NCI-H2029 treated with DMSO at 0.1 percent for 48 hours (cell line): ENCODE measurements at regions not wholly inside any gene's neighbourhood (a gene's known extent, or its start where the extent isn't known, plus 50 kb on each side); places are given as distances from the start of the nearest gene placed in this dataset.

Experiments
- DNase-seq: peaks from one replicate; lab custom pipeline; 2025; lab: John Stamatoyannopoulos, UW

DNA sequence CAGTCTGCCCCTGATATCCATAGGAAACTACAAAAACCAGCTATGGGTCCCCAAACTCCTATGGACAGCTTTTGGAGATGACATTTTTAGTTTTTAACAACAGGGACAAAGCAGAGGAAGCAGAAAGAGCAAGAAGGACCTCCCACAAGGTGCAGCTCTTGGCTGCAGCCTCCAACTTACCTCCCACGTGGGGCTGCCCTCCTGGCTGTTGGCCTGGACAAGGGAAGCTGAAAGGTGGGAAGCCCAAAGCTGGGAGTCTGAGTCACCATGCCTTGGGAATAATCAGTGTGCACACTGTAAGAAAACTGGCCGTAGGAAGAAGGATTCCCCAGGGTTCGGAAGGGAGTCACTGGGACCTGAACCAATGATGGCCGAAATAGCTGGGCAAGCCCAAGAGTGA is 51.8 kb upstream of the PAX1 start:
- DNase-seq, result no peak

DNA sequence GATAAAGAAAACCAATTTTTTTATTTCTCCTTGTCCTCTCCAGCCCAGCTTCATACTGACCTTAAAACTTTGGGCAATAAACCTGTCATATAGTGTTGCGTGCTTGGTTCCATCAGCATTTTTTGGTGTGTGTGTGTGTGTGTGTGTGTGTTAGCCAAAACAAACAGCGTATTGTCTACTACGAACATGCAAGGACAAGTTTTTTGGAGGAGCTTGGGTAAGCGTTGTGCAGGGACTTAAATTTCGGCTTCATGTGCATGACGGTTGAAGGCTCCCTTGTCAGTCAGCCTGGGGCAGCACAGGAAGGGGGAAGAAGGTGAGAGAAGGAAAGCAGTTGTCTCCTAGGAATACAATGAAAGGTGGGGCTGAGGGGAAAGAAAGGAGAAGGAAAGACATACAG is 62.0 kb upstream of the PAX1 start:
- DNase-seq, result no peak

DNA sequence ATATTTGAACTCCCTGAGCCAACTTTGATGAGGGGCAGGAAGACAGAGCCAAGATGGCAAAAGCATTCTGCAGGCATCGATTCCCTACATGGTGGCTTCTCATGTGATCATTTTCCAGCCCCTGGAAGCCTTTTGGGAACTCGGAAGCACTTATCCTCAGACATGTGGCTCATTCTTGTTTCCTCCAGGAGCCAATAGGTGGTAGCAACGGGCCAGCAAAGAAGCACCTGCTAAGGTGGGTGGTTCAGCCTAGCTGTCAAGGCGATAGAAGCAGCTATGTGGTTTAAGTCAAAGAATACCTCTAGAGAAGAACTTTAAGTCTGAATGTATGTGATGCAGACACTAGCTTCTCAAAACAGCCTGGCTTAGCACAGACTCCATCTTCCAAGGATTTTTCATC is 64.9 kb upstream of the PAX1 start:
- peak; percentile 18 for DNase-seq

DNA sequence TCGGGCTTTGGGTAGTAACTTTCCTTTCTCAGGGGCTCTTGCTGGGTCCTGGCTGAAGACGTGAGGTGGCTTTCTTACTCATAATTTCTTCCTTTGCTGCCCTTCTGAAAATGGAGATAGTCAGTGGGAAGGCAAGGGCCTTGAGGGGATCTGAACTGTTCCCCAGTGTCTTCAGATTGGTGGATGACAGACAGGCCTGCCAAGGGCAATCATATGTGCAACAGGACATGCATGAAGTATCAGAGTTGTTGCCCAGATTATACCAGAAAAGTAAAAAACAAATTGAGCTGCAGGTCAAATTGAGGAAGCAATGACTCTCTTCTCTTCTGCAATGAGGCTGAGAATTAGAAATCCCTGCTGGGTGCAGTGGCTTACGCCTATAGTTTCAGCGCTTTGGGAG is 71.6 kb upstream of the PAX1 start:
- DNase-seq, result no peak

DNA sequence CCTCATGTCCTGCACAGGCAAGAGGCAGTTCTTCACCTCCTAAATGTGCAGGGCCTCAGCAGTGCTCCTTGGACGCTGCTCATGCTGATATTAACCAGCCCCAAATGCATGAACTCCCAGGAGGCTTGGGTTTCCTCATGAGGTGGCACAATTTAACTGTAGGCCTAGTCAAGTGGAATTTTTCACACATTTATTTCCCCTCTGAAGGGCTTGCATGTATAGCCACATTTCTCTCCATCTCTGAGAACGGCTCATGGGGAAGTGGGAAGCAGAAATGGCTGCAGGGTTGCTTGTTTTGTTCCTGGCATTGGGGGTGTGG is 72.8 kb upstream of the PAX1 start:
- no peak for DNase-seq

- DNase-seq, result no peak
Measured at GRCh38 chr20:21632031-21632734, 73.3 kb upstream of the PAX1 start.

DNA sequence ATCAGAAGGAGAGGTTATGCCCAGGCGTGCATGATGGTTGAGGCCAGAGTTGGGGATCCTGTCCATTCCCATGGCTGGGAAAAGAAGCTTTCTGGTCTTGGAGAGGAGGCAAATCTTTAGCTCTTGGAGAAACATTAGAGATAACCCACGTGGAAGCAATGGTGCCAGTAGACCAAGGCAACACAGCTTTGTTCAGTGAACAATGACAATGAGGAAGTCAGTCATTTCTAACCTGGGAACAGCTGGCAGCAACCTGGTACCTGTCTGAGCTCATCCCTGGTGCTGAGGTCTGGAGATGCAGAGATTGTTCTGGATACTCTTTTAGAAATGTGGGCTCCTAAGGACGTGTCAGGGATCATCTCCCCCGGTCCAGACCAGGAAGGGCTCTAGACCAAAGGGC is 76.7 kb upstream of the PAX1 start:
- DNase-seq, result no peak

DNA sequence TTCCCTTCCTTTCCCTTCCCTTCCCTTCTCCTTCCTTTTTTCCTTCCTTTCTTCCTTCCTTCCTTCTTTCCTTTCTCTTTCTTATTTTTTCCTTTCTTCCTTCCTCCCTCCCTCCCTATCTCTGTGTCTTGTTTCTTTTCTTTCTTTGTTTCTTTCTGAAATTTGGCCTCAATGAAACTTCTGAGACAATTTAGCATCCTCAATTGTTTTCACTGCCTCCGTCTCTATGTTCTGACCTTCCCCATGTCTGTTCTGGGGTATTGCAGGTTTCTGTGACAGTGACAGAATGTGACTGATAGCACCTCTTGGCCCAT is 81.7 kb upstream of the PAX1 start:
- no peak for DNase-seq

DNA sequence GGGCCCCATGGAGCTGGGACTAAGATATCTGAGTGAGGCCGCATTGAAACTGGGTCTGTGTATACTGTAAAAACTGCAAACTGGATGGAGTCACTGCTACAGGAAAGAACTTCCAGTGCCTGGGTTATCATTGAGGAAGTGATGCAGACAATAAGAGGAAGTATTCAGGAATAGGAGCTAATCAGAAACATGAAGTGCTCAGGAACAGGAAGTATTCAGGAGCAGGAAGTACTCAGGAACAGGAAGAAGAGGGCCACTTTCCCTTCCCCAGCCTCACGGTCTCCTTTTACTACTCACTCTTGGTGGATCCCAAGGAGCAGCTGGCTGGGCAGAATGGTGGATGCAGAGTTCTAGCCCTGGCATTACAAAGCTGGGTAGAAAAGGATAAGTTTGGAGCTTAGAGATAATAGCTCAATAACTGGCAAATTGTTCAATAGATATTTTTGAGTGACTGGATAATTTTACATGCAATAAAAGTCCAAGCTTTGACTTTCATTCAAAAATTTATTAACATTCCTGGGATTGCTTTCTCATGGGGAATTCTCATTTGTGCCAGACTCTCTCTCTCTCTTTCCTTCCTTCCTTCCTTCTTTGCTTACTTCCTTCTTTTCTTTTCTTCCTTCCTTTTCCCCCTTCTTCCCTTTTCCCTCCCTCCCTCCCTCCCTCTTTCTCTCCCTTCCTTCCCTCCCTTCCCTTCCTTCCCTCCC is 82.2 kb upstream of the PAX1 start:
- DNase-seq, result no peak

GRCh38 chr20:21622097-21622857 is 83.2 kb upstream of the PAX1 start:
- peak; percentile 24 for DNase-seq

DNA sequence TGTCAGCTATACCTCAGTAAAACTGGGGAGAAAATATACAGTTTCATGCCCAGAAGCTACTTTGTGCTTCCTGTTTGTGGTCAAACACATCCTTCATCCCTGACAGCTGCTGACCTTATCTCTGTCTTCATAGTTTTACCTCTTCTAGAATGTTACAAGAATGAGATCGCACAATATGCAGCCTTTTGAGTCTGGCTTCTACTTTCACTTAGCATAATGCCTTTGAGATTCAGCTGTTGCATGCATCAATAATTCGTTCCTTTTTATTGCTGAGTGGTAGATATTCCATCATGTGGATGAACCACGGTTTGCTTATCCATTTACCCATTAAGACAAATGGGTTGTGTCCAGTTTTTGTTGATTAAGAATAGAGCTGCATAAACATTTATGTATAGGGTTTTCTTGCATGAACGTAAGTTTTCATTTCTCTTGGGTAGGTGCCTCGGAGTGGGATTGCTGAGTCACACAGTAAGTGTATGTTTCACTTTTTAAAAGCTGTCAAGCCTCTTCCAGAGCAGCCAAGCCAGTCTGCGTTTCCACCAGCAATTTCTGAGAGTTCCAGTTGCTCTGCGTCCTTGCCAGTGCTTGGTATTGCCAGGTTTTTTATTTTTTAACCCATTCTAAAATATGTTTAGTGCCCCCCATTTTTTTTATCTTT is 86.6 kb upstream of the PAX1 start:
- DNase-seq, result no peak

DNA sequence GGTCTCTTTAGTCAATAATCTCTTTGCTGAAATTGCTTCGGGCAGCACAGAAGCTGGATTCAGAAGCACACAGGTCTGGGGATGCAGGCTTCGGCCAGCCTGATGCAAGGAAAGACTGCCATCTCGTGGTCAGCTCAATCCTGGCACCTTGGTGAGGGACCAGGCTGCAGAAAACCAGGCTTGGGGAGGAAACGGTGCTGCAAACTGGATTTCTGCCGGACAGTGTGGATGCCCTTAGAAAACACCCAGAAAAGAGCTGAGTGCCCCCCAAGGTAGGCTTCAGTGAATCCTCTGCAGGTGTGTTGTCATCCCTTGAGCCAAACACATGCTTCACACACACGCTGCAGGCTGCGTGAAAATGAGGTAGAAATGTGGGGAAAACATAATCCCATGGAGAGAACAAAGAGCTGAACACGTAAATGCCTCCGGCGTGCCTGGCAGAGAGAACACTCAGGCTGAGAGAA is 89.8 kb upstream of the PAX1 start:
- DNase-seq, result no peak

DNA sequence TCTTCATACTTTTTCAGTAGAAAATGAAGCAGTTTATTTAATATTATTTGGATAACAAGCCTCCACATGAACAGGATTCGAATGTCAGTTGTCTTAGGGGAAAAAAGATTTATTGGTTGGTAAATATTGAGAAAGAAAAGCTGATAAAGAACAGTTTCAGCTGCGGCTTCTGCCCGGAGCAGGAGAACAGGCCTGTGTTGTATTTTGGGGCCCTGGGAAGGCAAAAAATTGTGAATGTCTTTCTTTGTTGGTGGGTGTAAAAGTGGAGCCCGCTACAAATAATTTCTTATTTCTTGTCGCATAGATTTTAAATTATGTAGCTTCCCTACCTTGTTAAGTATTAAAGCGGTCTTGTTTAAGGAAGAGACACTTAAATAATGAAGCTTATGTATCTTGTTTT is 90.5 kb upstream of the PAX1 start:
- DNase-seq, result no peak

DNA sequence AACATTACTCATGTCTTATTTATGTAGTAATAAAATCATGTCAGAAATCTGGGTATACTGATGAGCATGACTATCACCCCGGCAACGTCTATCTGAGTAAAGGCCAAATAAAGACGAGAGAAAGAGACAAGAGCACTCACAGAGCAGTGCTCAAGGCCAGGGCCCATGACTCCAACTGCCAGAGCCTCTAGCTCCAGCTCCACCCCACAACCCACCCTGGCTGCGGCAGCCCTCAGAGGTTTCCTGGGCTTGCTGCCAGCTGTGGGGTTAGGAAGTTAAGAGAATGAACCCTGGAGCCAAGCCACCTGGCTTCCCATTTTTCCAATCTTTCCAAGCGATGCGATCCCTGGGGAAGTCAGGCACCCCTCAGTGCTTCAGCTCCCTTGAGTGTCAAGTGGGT is 92.0 kb upstream of the PAX1 start:
- DNase-seq, result peak; percentile 79

GRCh38 chr20:21609981-21610380 is 95.5 kb upstream of the PAX1 start:
- DNase-seq, result no peak

DNA sequence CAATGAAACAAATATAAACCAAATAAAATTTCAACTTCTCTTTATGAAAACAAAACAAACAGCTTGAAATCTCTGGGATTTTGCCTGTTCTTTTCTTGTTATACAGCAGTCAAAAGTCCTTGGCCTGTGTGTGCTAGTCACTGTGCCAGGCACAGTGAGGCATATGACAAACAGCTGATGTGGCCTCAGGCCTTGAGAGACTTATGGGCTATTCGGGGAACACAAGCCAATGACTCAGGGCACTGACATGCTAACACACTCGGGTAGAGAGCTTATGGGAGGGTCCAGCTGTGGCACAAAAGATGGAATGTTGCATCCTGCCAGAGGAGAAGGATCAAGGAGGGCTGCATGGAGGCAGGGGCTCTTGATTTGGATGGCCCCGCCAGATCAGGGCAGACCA is 95.4 kb upstream of the NKX2-2 start:
- no peak for DNase-seq

DNA sequence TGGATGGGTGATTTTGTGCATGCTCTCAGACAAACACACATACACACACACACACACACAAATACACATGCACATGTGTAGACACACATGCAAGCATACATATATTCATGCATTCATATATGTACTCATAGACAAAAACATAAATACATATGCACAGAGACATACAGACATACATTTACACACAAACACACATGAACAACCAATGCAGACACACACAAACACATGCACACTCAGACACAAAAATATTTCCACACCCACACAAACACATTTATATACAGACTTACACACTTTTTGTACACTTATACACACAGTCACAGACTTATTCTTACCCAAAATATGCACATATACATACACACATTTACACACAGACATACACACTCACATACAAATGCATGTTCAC is 94.9 kb upstream of the NKX2-2 start:
- no peak for DNase-seq

GRCh38 chr20:21607971-21608725 is 94.3 kb upstream of the NKX2-2 start:
- DNase-seq, result peak; percentile 93

DNA sequence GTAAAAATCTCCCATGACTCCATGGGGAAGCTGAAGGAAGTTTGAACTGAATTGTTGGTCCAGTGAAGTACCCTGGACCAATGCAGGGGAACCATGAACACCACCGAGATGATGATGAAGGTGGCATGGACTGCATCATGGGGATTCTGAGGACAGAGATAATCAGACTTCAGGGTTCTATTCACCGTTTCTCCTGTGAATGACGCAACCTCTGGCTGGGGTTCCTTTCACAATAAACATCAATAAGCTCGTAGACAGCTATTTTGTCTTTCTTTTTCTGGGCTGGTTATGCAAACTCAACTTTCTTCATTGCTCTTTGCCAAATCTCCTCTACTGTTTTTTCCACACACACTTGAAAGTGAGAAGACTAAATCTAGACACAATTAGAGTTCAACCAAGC is 87.9 kb upstream of the NKX2-2 start:
- no peak for DNase-seq

DNA sequence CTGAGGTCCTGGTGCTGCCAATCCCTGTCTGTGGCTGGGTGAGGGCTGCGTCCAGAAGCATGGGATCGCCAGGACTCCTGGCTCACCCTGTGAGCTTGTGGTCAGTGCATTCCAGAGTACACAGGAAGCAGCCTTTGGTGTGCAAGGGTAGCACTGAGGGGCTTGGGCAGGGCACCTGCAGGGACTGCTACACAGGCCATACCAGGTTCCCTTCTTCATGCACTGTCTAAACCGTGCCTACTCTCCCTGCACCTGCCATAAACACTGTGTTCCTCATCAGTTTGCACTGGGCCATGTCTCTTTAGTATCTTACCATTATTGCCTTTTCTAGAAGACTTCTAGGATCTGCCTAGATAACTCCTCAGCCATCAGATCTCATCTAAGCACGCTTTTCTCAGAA is 72.8 kb upstream of the NKX2-2 start:
- DNase-seq, result no peak

DNA sequence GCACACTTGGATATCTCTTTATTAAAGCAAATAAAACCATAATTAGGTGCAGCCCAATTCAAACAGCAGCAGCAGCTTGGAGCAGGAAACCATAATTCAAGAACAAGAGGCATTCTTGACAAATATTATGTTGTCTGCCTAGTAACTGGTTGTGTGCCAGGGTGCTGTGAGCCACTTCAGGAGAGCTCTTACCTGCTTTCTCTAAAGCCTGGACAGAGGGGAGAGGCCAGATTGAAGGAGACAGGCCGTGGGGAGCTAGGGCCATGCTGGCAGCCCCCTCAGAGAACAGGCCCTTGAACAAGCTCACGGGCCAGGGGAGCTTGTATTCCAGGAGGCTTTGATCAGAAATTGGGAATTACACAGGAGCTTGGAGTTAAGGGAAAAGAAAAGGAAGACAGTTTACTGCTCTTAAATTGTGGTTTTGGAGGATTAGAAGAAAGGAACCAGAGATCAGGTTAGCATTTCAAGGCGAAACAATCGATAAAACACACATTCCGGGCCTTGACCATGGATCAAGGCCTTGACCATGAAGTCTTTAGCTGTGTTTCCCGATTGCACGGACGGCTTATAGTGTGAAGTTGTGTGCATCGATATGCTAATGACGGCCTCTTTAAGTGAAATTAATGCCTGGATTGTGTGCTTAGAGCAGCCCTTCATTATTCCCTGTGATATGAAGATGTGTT is 69.8 kb upstream of the NKX2-2 start:
- peak; percentile 99 for DNase-seq

- no peak for DNase-seq
Measured at GRCh38 chr20:21577551-21577950, 63.7 kb upstream of the NKX2-2 start.
